ENCODE measurements at regions not wholly inside any gene's neighbourhood (a gene's known extent, or its start where the extent isn't known, plus 50 kb on each side); places are given as distances from the start of the nearest gene placed in this dataset.

DNA sequence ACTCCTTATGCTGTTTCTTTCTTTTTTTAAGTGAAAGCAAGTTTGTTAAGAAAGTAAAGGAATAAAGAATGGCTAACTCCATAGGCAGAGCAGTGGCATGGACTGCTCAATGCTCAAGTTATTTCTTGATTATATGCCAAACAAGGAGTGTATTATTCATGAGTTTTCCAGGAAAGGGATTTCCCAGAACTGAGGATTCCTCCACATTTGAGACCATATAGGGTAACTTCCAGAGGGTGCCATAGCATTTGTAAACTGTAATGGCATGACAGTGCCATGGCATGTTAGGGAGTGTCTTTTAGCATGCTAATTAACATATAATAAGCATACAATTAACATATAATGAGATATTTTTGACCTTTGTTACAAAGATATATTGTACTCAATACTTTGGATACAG lies 1034.5 kb upstream of the PHF14 start:
- H3K36me3 Mint-ChIP-seq (ENCODE audit: insufficient read depth in 1 of 3, low read depth in 3 of 3), result peaks cover 0 to 15% (median 0%) of the 10 kb centered on the region in 3 experiments; a peak in 2 of 7 replicates
- no peak overlapping the region for H3K14ac ChIP-seq (ENCODE audit: insufficient read depth, low read length)
- no peak overlapping the region for H4K8ac ChIP-seq (replicated peaks; ENCODE audit: insufficient read length, low read depth, low read length)
- H2BK5ac ChIP-seq (ENCODE audit: insufficient read length, low read length), result no peak overlapping the region
- no peak overlapping the region for H2BK15ac ChIP-seq (ENCODE audit: low read depth, low read length)
- H3K4me2 ChIP-seq (ENCODE audit: insufficient read depth, insufficient read length, low read length), result no peak overlapping the region
- peaks cover 24 to 27% of the 10 kb centered on the region in 2 experiments for H3K4me1 Mint-ChIP-seq
- H3K27ac ChIP-seq (ENCODE audit: insufficient read length, low read depth, low read length), result peak overlapping the region; percentile 73
- no peak overlapping the region for H3K23ac ChIP-seq (ENCODE audit: insufficient read length, low read depth, low read length)
- H3K27me3 ChIP-seq (ENCODE audit: insufficient read depth, low read length), result no peaks in the 10 kb centered on the region
- DNase-seq, result no peak
- H3T11ph ChIP-seq (ENCODE audit: low read length), result no peak overlapping the region
- no peak overlapping the region for H2BK12ac ChIP-seq (ENCODE audit: insufficient read length, low read depth, low read length)
- no peak overlapping the region for H3K18ac ChIP-seq (ENCODE audit: insufficient read length, low read depth, low read length)
- no peak overlapping the region for H3K4me3 Mint-ChIP-seq
- H3K4me1 ChIP-seq (ENCODE audit: insufficient read depth, low read length), result peaks cover 4% of the 10 kb centered on the region; the same call in 1 of the 2 replicates
- H3K23me2 ChIP-seq (ENCODE audit: insufficient read length, low read depth, low read length, poor library complexity, severe bottlenecking), result no peaks in the 10 kb centered on the region
- H4K5ac ChIP-seq (ENCODE audit: insufficient read length, low read depth, low read length), result no peak overlapping the region
- no peaks in the 10 kb centered on the region for H4K20me1 ChIP-seq (ENCODE audit: control insufficient read depth, insufficient read depth, insufficient read length)
- no peak overlapping the region for H2AK5ac ChIP-seq (ENCODE audit: insufficient read length, low read length)
- no peaks in the 10 kb centered on the region for H3K79me2 ChIP-seq (ENCODE audit: insufficient read depth, low read length)
- H2BK120ac ChIP-seq (ENCODE audit: low read depth, low read length, poor library complexity, severe bottlenecking), result no peak overlapping the region
- no peaks in the 10 kb centered on the region for H3K9me3 ChIP-seq (ENCODE audit: control insufficient read depth, low read depth, low read length)
- H2BK20ac ChIP-seq (ENCODE audit: low read depth, low read length, poor library complexity, severe bottlenecking), result no peak overlapping the region
- no peak overlapping the region for H3K56ac ChIP-seq (ENCODE audit: insufficient read length, low read depth, low read length)
- H3K9ac ChIP-seq (ENCODE audit: extremely low read depth, insufficient read length, low read length), result no peak overlapping the region
- no peak overlapping the region for H4K91ac ChIP-seq (ENCODE audit: insufficient read length, low read depth, low read length)
- peaks cover 10 to 11% of the 10 kb centered on the region in 2 experiments for H3K9me3 Mint-ChIP-seq
- no peaks in the 10 kb centered on the region for H3K79me1 ChIP-seq (ENCODE audit: insufficient read depth, low read depth, low read length, poor library complexity, severe bottlenecking)
- no peak overlapping the region for H3K4ac ChIP-seq (ENCODE audit: low read depth, low read length)
- H2AFZ ChIP-seq (ENCODE audit: low read length), result no peak overlapping the region
- TF ChIP-seq, protein P1, sequence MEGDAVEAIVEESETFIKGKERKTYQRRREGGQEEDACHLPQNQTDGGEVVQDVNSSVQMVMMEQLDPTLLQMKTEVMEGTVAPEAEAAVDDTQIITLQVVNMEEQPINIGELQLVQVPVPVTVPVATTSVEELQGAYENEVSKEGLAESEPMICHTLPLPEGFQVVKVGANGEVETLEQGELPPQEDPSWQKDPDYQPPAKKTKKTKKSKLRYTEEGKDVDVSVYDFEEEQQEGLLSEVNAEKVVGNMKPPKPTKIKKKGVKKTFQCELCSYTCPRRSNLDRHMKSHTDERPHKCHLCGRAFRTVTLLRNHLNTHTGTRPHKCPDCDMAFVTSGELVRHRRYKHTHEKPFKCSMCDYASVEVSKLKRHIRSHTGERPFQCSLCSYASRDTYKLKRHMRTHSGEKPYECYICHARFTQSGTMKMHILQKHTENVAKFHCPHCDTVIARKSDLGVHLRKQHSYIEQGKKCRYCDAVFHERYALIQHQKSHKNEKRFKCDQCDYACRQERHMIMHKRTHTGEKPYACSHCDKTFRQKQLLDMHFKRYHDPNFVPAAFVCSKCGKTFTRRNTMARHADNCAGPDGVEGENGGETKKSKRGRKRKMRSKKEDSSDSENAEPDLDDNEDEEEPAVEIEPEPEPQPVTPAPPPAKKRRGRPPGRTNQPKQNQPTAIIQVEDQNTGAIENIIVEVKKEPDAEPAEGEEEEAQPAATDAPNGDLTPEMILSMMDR (conservative IDR thresholded peaks at IDR 0.05), result no peak
- H3K27ac Mint-ChIP-seq, result peak overlapping the region; percentile 4 to 96 (median 22); a peak in 6 of 7 replicates
- no peaks in the 10 kb centered on the region for H3K27me3 Mint-ChIP-seq (ENCODE audit: low read depth)

Measured in H9 (cell line).